Ishikawa (cell line): ENCODE measurements at regions not wholly inside any gene's neighbourhood (a gene's known extent, or its start where the extent isn't known, plus 50 kb on each side); places are given as distances from the start of the nearest gene placed in this dataset.

Experiments used
- CEBPB ChIP-seq: IDR thresholded peaks from 2 replicates; pipeline ENCODE4 v1.6.1; 2012
- CREB1 ChIP-seq: IDR thresholded peaks from 2 replicates; pipeline ENCODE4 v1.6.1; 2012; ENCODE audit warnings: low read depth
- EGR1 ChIP-seq: IDR thresholded peaks from 2 replicates; pipeline ENCODE4 v1.6.1; 2012
- EP300 ChIP-seq: IDR thresholded peaks from 2 replicates; pipeline ENCODE4 v1.6.1; 2012; ENCODE audit warnings: borderline replicate concordance
- FOXM1 ChIP-seq: IDR thresholded peaks from 2 replicates; pipeline ENCODE4 v1.6.1; 2012; ENCODE audit warnings: low read depth, borderline replicate concordance
- MAX ChIP-seq: IDR thresholded peaks from 2 replicates; pipeline ENCODE4 v1.6.1; 2012
- NFIC ChIP-seq: IDR thresholded peaks from 2 replicates; pipeline ENCODE4 v1.6.1; 2012
- RAD21 ChIP-seq: IDR thresholded peaks from 2 replicates; pipeline ENCODE4 v1.6.1; 2012; ENCODE audit warnings: low read depth
- TAF1 ChIP-seq: IDR thresholded peaks from 2 replicates; pipeline ENCODE4 v1.6.1; 2012; ENCODE audit warnings: low read depth, mild to moderate bottlenecking
- TCF12 ChIP-seq: IDR thresholded peaks from 2 replicates; pipeline ENCODE4 v1.6.1; 2012; ENCODE audit warnings: low read depth
- TEAD4 ChIP-seq: IDR thresholded peaks from 2 replicates; pipeline ENCODE4 v1.6.1; 2012
- USF1 ChIP-seq: IDR thresholded peaks from 2 replicates; pipeline ENCODE4 v1.6.1; 2012
- YY1 ChIP-seq: IDR thresholded peaks from 2 replicates; pipeline ENCODE4 v1.6.1; 2012; ENCODE audit warnings: low read depth
- ZBTB7A ChIP-seq: IDR thresholded peaks from 2 replicates; pipeline ENCODE4 v1.6.1; 2012; ENCODE audit warnings: low read depth
- TF ChIP-seq, protein P1 (sequence below): IDR thresholded peaks from 2 replicates; pipeline ENCODE4 v1.6.1; 2012; ENCODE audit warnings: low read depth, mild to moderate bottlenecking

DNA sequence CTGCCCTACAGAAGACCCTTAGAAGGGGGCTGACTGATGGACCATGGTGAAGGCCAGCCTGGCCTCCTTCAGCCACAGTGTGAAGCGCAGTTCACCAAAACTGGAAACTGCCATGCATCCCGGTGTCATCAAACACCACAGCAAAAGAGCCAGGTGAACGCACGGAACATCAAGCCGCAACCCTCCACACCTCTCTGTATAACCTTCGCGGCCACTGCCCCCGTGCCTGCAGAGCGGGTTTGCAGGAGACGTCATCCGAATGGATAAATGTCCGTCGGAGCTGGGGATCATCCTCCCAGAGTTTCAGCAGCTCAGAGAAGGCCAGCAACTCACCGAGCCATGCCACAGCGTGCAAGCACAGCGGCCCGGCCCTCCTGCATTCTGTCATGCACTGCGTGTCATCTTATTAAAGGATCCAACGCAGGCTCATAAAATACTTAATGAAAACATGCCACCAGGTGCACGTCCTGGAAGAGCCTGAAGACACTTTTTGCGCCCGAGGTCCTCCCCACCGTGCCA lies 309.9 kb downstream of the BRD1 start:
- no peak for TF ChIP-seq EP300
- TF ChIP-seq ZBTB7A = no peak
- TF ChIP-seq FOXM1 = no peak
- TF ChIP-seq, protein P1, sequence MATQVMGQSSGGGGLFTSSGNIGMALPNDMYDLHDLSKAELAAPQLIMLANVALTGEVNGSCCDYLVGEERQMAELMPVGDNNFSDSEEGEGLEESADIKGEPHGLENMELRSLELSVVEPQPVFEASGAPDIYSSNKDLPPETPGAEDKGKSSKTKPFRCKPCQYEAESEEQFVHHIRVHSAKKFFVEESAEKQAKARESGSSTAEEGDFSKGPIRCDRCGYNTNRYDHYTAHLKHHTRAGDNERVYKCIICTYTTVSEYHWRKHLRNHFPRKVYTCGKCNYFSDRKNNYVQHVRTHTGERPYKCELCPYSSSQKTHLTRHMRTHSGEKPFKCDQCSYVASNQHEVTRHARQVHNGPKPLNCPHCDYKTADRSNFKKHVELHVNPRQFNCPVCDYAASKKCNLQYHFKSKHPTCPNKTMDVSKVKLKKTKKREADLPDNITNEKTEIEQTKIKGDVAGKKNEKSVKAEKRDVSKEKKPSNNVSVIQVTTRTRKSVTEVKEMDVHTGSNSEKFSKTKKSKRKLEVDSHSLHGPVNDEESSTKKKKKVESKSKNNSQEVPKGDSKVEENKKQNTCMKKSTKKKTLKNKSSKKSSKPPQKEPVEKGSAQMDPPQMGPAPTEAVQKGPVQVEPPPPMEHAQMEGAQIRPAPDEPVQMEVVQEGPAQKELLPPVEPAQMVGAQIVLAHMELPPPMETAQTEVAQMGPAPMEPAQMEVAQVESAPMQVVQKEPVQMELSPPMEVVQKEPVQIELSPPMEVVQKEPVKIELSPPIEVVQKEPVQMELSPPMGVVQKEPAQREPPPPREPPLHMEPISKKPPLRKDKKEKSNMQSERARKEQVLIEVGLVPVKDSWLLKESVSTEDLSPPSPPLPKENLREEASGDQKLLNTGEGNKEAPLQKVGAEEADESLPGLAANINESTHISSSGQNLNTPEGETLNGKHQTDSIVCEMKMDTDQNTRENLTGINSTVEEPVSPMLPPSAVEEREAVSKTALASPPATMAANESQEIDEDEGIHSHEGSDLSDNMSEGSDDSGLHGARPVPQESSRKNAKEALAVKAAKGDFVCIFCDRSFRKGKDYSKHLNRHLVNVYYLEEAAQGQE = no peak
- TF ChIP-seq TAF1 = no peak
- no peak for TF ChIP-seq CEBPB
- no peak for TF ChIP-seq NFIC
- TF ChIP-seq CREB1 = no peak
- TF ChIP-seq TCF12 = no peak
- TF ChIP-seq USF1 = no peak

DNA sequence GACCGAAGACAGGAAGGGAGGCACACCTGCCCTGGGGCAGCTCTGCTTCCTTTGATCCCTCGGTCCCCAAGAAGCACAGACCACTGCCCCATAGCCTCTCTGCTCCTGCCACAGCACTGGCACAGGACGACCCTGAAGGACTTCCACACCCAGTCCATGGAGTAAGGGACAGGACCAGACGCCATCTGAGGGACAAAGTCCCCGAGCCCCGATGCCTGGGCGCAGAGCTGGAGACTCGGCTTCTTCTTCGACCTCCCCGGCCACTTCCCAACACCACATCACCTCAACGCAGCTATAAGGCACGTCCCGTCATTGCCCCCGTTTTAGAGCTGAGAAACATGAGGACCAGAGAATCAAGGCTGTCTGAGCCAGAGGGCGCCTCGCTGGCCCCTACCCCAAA lies 310.5 kb downstream of the BRD1 start:
- TF ChIP-seq EP300 = no peak
- no peak for TF ChIP-seq USF1
- no peak for TF ChIP-seq TAF1
- no peak for TF ChIP-seq RAD21
- TF ChIP-seq MAX = no peak
- no peak for TF ChIP-seq CEBPB

DNA sequence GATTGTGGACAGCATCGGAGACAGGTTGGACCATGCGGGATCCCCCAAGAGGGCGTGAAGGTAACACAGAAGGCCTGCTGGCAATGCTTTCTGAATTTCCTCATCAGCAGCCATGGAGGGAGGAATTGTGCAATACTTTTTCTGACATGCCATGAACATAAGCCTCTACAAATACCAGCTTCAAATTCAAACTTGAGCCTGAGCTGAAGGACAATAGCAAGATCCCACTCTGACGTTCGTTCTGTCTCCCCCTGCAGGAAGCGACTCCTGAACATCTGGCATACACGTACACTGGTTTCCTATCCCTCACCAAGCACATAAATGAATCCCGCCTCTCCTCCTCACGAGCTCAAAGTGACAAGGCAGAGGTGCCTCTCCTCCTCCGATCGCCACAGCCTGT lies 312.2 kb downstream of the BRD1 start:
- TF ChIP-seq, protein P1 = no peak
- TF ChIP-seq RAD21 (no peak), TAF1 (no peak), NFIC (no peak), CREB1 (no peak), TEAD4 (no peak), USF1 (no peak), EGR1 (no peak), MAX (no peak), EP300 (no peak), CEBPB (no peak), ZBTB7A (no peak), FOXM1 (no peak), YY1 (no peak)

DNA sequence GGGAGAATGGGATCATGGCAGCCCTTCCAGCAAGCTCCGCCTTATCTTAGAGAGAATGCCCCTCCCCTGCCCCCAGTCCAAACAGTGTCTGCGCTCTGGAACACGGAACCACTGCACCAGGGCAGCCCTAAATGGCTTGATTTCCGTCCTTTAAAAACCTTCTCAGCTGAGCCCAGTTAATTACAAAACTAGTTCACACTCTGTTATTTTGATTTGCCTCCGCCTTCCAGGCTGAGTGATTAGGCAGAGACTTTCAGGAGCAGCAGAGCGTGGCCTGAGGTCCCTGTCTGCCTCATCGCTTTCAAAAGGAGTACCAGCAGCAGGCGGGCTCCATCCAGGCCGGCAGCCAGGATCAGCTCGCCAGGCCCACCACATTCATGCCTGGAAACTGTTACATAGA lies 313.0 kb downstream of the BRD1 start:
- TF ChIP-seq TCF12 (no peak), RAD21 (no peak), CEBPB (no peak), ZBTB7A (no peak), TEAD4 (no peak), EP300 (no peak), NFIC (no peak), TAF1 (no peak), MAX (no peak), CREB1 (no peak), USF1 (no peak), EGR1 (no peak), YY1 (no peak), FOXM1 (no peak)
- TF ChIP-seq, protein P1 = no peak
